ENCODE measurements at regions not wholly inside any gene's neighbourhood (a gene's known extent, or its start where the extent isn't known, plus 50 kb on each side); places are given as distances from the start of the nearest gene placed in this dataset.

DNA sequence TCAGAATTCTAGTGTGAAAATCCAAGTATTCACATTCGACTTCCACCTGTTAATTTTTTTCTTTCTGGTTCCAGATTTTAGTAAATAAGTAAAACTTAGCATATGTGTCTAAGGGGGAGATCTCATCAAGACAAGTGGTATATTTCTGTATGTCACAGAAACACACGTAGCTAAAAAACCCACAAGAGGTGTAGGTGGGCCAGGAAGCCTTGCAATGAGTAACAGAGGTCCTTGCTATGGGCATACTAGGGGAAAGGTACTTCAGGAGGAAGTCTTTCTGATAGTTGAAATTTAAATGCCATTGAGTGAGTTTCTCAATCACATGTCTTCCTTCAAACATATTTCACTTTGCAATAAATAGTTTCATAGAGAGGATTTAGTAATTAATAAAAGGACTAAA, 315.8 kb downstream of the MID1IP1 start:
- Mint-ChIP-seq H3K27ac (no peak overlapping the region), H3K9me3 (peaks cover 52% of the 10 kb centered on the region), H3K36me3 (ENCODE audit: low read depth) (peaks cover 5% of the 10 kb centered on the region), H3K4me1 (no peaks in the 10 kb centered on the region), H3K4me3 (no peak overlapping the region), H3K27me3 (ENCODE audit: low read depth, poor library complexity) (no peaks in the 10 kb centered on the region)
- no peak for DNase-seq
- TF ChIP-seq, protein P1, sequence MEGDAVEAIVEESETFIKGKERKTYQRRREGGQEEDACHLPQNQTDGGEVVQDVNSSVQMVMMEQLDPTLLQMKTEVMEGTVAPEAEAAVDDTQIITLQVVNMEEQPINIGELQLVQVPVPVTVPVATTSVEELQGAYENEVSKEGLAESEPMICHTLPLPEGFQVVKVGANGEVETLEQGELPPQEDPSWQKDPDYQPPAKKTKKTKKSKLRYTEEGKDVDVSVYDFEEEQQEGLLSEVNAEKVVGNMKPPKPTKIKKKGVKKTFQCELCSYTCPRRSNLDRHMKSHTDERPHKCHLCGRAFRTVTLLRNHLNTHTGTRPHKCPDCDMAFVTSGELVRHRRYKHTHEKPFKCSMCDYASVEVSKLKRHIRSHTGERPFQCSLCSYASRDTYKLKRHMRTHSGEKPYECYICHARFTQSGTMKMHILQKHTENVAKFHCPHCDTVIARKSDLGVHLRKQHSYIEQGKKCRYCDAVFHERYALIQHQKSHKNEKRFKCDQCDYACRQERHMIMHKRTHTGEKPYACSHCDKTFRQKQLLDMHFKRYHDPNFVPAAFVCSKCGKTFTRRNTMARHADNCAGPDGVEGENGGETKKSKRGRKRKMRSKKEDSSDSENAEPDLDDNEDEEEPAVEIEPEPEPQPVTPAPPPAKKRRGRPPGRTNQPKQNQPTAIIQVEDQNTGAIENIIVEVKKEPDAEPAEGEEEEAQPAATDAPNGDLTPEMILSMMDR (IDR thresholded peaks at IDR 0.05): no peak

DNA sequence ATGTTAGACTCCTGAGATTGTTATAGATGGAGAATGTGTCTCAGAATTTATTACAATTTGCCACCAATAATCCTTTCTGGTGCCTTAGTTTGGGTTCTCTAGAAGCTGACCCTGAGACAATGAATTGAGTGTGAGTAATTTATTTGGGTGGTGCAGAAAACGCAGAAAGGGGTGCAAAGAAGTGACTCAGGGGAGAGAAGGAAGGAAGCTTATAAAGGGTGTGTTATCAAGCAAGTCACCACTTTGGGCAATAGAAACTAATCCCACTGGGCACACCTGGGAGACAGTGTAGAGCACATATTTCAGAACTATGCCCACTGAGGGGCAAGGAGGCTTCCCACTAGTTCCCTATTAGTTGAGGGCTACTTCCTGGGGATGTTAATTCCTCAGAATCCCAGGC, 320.6 kb downstream of the MID1IP1 start:
- Mint-ChIP-seq H3K9me3 (peaks cover 27% of the 10 kb centered on the region), H3K36me3 (ENCODE audit: low read depth) (peaks cover 5% of the 10 kb centered on the region), H3K4me1 (no peaks in the 10 kb centered on the region), H3K4me3 (no peak overlapping the region), H3K27ac (no peak overlapping the region), H3K27me3 (ENCODE audit: low read depth, poor library complexity) (peaks cover 6% of the 10 kb centered on the region)
- TF ChIP-seq, protein P1 (IDR thresholded peaks at IDR 0.05): no peak
- no peak for DNase-seq

DNA sequence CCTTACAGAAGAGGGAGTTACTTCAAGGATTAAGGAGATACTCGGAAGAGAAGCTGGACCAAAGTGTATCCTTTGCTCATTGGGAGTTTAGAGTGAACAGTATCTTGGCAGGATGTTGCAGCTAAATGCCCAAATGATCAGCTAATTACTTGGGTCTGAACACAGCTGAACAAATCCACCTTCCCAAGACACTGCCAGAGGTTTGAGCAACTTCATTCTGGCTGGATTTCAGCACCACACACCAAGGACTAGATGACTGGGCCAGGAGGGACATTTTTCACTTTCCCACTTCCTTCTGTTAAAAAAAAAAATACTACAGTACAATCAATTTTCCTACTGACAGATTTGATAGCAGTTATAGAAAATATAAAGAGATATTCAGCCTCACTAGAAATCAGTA, 324.6 kb downstream of the MID1IP1 start:
- Mint-ChIP-seq H3K36me3 (ENCODE audit: low read depth) (no peaks in the 10 kb centered on the region), H3K27ac (no peak overlapping the region), H3K9me3 (no peaks in the 10 kb centered on the region), H3K27me3 (ENCODE audit: low read depth, poor library complexity) (peaks cover 6% of the 10 kb centered on the region), H3K4me3 (no peak overlapping the region), H3K4me1 (no peaks in the 10 kb centered on the region)
- TF ChIP-seq, protein P1 (IDR thresholded peaks at IDR 0.05): no peak
- DNase-seq: no peak

DNA sequence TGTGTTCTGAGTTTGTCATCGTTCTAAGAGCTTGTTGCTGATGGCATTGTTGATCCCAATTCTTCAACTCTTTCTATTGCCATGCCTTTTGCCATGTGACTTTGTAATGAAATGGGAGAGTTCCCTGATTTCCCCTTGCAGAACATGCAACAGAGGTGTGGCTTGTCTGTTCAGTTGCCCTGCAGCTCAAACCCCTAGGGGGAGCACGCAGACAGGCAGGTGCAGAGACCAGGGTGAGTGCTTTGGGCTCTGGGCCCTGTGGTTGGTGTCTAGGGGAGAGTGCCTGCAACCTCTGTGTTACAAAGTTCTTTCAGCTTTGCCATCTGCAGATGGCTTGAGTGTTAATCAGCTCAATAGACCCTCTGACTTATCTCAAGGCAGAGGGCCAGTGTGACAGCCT, 332.7 kb downstream of the MID1IP1 start:
- peaks cover 28% of the 10 kb centered on the region for H3K9me3 Mint-ChIP-seq
- no peak overlapping the region for H3K27ac Mint-ChIP-seq
- TF ChIP-seq, protein P1 (IDR thresholded peaks at IDR 0.05): no peak
- no peaks in the 10 kb centered on the region for H3K4me1 Mint-ChIP-seq
- H3K27me3 Mint-ChIP-seq (ENCODE audit: low read depth, poor library complexity): no peaks in the 10 kb centered on the region
- DNase-seq: no peak
- no peaks in the 10 kb centered on the region for H3K36me3 Mint-ChIP-seq (ENCODE audit: low read depth)
- no peak overlapping the region for H3K4me3 Mint-ChIP-seq

DNA sequence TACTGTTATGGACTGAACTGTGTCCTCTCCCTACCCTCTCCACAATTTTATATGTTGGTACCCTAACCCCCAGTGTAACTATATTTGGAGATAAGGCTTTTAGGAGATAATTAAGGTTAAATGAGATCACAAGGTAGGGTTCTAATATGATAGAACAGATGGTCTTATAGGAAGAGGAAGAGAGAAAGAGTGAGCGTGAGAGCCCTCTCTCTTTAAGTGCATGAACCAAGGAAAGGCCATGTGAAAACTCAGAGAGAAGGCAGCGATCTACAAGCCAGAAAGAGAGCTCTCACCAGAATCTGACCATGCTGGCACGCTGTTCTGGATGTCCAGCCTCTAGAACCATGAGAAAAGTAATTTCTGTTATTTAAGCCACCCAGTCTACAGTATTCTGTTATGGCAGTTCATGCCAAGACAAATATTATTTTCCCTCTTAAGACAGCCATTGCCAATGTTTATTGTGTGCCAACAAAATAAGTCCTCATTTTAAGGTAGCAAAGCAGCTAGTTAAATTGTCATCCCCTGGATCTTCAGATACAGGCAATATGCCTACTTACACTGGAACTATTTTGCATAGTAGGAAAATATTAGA, 336.2 kb downstream of the MID1IP1 start:
- TF ChIP-seq, protein P1 (IDR thresholded peaks at IDR 0.05): no peak
- Mint-ChIP-seq H3K36me3 (ENCODE audit: low read depth) (no peaks in the 10 kb centered on the region), H3K4me3 (no peak overlapping the region), H3K27ac (no peak overlapping the region), H3K27me3 (ENCODE audit: low read depth, poor library complexity) (no peaks in the 10 kb centered on the region), H3K9me3 (peaks cover 36% of the 10 kb centered on the region), H3K4me1 (peaks cover 3% of the 10 kb centered on the region)
- DNase-seq: no peak

DNA sequence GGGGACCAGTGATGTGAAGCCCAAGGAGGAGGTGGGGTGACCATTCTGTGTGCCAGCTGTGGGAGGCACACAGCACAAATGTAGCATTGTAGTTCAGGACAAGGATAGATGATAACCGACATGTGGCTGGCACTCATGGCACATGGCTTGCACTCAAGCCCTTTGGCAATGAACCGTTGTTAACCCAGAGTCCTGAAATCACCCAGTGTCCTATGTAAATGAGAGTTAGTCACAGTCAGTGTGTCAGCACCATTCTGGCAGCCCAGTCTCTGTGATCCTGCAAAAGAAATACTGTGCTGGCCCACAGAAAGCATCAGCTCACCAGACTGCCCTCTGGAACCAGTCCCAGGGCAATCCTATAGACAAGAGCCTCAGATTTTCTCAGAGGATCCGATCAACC, 339.3 kb downstream of the MID1IP1 start:
- DNase-seq: no peak
- H3K4me1 Mint-ChIP-seq: peaks cover 7% of the 10 kb centered on the region
- H3K4me3 Mint-ChIP-seq: no peak overlapping the region
- peaks cover 51% of the 10 kb centered on the region for H3K9me3 Mint-ChIP-seq
- no peak overlapping the region for H3K27ac Mint-ChIP-seq
- H3K27me3 Mint-ChIP-seq (ENCODE audit: low read depth, poor library complexity): no peaks in the 10 kb centered on the region
- TF ChIP-seq, protein P1 (IDR thresholded peaks at IDR 0.05): no peak
- no peaks in the 10 kb centered on the region for H3K36me3 Mint-ChIP-seq (ENCODE audit: low read depth)

Data from nephron progenitor cell (in vitro differentiated cells).